NCI-H510A treated with DMSO at 0.1 percent for 48 hours (cell line): ENCODE measurements at regions not wholly inside any gene's neighbourhood (a gene's known extent, or its start where the extent isn't known, plus 50 kb on each side); places are given as distances from the start of the nearest gene placed in this dataset.
A peak's percentile ranks its signal among the peaks of the same experiment; 100 is the strongest.
"Not testable (repeated sequence)": the region's sequence is repeated elsewhere in the genome, so short reads cannot be mapped to it uniquely, and the experiment has no call there.

Experiments
- DNase-seq: peaks from one replicate; lab custom pipeline; 2025; lab: John Stamatoyannopoulos, UW

GRCh38 chr15:39396979-39397615 lies 183.8 kb upstream of the THBS1 start:
- no peak for DNase-seq

GRCh38 chr15:39397883-39398282 lies 183.0 kb upstream of the THBS1 start:
- no peak for DNase-seq

- DNase-seq, result no peak
These were observed 181.3 kb upstream of the THBS1 start for GRCh38 chr15:39399600-39399999.

GRCh38 chr15:39400002-39400401 lies 180.9 kb upstream of the THBS1 start:
- DNase-seq, result no peak

- no peak for DNase-seq
These were observed 179.9 kb upstream of the THBS1 start for GRCh38 chr15:39400821-39401550.

- DNase-seq, result peak; percentile 72
These were observed 177.2 kb upstream of the THBS1 start for GRCh38 chr15:39403640-39404117.

GRCh38 chr15:39404767-39405181 lies 176.1 kb upstream of the THBS1 start:
- DNase-seq, result no peak

GRCh38 chr15:39406485-39406884 lies 174.4 kb upstream of the THBS1 start:
- no peak for DNase-seq

GRCh38 chr15:39407116-39407515 lies 173.8 kb upstream of the THBS1 start:
- DNase-seq, result no peak

GRCh38 chr15:39409876-39410530 lies 170.9 kb upstream of the THBS1 start:
- DNase-seq, result no peak

- DNase-seq, result no peak
These were observed 169.5 kb upstream of the THBS1 start for GRCh38 chr15:39411102-39411989.

GRCh38 chr15:39413558-39413957 lies 167.3 kb upstream of the THBS1 start:
- no peak for DNase-seq

- no peak for DNase-seq
These were observed 166.7 kb upstream of the THBS1 start for GRCh38 chr15:39414201-39414600.

GRCh38 chr15:39415634-39416033 lies 165.2 kb upstream of the THBS1 start:
- no peak for DNase-seq

GRCh38 chr15:39416258-39416657 lies 164.6 kb upstream of the THBS1 start:
- DNase-seq, result no peak

GRCh38 chr15:39417366-39418134 lies 163.3 kb upstream of the THBS1 start:
- no peak for DNase-seq

- no peak for DNase-seq
These were observed 161.2 kb upstream of the THBS1 start for GRCh38 chr15:39419651-39420050.

- peak; percentile 14 for DNase-seq
These were observed 160.6 kb upstream of the THBS1 start for GRCh38 chr15:39420123-39420852.

- not testable (repeated sequence) for DNase-seq
These were observed 160.1 kb upstream of the THBS1 start for GRCh38 chr15:39420853-39421192.
